NCI-H1930 (cell line): ENCODE measurements at regions not wholly inside any gene's neighbourhood (a gene's known extent, or its start where the extent isn't known, plus 50 kb on each side); places are given as distances from the start of the nearest gene placed in this dataset.
"Not testable (repeated sequence)": the region's sequence is repeated elsewhere in the genome, so short reads cannot be mapped to it uniquely, and the experiment has no call there.

Experiments
- DNase-seq, 2 experiments: peaks; one replicate each; lab custom pipeline; 2025; lab: John Stamatoyannopoulos, UW

GRCh38 chr7:120186688-120187087 lies 86.3 kb upstream of the KCND2 start:
- no peak for DNase-seq

- DNase-seq, result no peak
These were observed 83.4 kb upstream of the KCND2 start for GRCh38 chr7:120189623-120190022.

- no peak for DNase-seq
These were observed 82.9 kb upstream of the KCND2 start for GRCh38 chr7:120190109-120190508.

GRCh38 chr7:120190566-120190965 lies 82.4 kb upstream of the KCND2 start:
- DNase-seq, result no peak

- DNase-seq, result not testable (repeated sequence)
These were observed 81.6 kb upstream of the KCND2 start for GRCh38 chr7:120191423-120191822.

GRCh38 chr7:120201290-120201689 lies 71.7 kb upstream of the KCND2 start:
- DNase-seq, result no peak

GRCh38 chr7:120205101-120205500 lies 67.9 kb upstream of the KCND2 start:
- DNase-seq, result no peak

GRCh38 chr7:120207037-120207436 lies 65.9 kb upstream of the KCND2 start:
- no peak for DNase-seq

- no peak for DNase-seq
These were observed 57.3 kb upstream of the KCND2 start for GRCh38 chr7:120215654-120216053.

GRCh38 chr7:120216947-120217346 lies 56.0 kb upstream of the KCND2 start:
- no peak for DNase-seq

- DNase-seq, result no peak
These were observed 54.3 kb upstream of the KCND2 start for GRCh38 chr7:120218712-120219111.

- no peak for DNase-seq
These were observed 51.3 kb upstream of the KCND2 start for GRCh38 chr7:120221666-120222065.
